ENCODE measurements at regions not wholly inside any gene's neighbourhood (a gene's known extent, or its start where the extent isn't known, plus 50 kb on each side); places are given as distances from the start of the nearest gene placed in this dataset.

GRCh38 chr12:92089559-92089958, 56.1 kb downstream of the BTG1 start:
- no peak for DNase-seq

DNA sequence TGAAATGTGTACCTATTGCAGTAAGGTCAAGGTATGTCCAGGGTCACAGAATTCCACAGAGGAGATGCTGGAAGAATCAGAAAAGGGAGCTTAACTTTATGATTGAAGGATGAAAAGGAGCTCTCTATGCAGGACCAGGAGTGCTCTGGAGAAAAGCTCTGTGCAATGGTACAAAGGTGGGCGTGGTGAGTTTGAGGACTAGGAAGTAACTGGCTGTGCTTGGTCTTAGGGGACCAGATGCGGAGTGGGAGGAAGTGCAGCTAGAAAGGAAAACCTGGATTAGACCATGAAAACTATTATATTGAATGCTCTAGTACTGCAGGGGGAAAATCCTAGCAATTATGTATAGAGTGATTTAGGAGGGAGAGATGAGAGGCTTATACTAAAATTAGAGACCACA, 56.8 kb downstream of the BTG1 start:
- DNase-seq: no peak

GRCh38 chr12:92085736-92086040, 60.0 kb downstream of the BTG1 start:
- no peak for DNase-seq

DNA sequence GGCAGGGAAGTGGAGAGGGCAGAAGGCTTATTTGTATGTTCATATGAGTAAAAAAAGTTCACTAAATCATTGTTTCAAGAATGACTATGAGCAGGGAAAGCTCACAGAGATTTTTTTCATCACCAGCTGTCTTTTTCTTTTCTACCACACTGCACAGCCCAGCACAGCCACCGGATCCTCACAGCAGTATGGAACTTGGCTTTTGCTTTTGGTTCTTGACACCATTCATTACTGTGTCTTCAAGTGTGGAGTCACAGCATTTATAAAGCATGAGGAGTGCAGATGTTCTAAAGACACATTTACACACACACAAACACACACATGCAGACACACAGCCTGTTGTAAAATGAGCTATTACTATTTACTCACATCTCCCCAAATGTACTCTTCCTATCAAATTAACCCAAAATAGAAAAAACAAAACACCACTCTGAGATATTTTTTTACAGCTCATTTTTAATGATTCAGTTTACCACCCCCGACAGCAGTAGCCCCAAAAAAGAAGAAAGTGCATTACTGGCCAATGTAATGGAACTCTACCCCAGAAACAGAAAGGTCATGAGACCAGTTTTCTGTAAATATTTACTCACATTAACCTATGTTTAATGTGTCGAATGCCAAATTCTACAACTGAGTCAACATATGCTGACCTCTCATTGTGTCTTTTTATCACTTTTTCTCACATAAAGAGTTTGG, 60.5 kb downstream of the BTG1 start:
- no peak for DNase-seq

GRCh38 chr12:92080911-92081285, 64.7 kb downstream of the BTG1 start:
- no peak for DNase-seq

DNA sequence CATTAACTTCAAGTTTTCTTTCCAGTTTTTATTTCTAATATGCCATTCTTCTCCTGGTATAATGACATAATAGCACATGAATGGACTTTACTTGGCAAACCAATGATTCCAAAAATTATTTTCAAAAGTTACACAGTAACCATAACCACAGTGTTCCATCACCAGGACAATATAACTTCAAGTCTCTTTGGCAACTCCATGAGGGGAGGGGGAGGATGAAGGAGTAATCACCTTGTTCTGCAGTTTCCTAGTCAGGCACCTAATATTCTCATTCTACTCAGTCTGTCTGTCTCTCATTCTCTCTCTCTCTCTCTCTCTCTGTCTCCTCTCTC, 66.6 kb downstream of the BTG1 start:
- no peak for DNase-seq

DNA sequence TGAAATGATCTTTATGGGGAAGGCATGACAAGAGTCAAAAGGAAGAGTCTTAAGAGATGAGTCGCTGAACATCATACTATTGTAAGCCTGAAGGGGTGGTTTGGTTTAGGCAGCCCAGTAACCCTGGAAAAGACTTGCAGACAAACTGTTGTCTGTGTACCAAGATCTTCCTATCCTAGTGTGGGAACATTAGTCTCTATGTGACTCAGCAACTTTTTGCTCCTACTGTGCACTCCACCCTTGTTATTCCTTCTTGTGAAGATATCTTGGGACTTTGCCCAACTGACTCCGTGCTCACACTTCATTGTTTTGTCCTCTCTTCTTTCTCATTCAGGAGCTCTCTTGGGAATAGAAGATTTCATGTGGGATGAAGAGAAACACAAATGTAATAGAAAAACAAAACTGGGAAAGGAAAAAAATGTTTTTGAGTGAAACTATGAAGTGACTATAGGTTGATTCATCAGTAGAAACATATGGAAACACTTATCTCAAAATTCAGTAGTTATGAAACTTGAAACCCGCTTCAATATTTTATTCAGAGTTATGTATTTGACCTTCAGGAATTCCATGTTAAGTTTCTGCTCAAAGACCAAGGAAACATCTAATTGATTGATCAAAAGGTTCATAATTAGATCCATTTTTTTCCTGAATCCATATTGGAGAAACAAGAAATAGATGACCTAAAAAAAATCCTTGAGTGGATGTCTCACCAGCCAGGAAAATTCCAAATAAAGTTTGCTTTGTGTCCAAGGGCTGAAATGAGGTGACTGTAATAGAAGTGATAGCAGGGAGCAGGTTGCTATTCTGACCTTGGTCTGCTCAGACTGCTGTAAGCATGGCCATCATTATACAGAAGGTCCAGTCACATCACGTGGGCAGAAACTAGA, 67.2 kb downstream of the BTG1 start:
- no peak for DNase-seq

- no peak for DNase-seq
Observed at GRCh38 chr12:92077530-92077929, 68.1 kb downstream of the BTG1 start.

- no peak for DNase-seq
Observed at GRCh38 chr12:92076101-92076500, 69.5 kb downstream of the BTG1 start.

GRCh38 chr12:92075425-92075914, 70.2 kb downstream of the BTG1 start:
- no peak for DNase-seq

GRCh38 chr12:92074889-92075288, 70.8 kb downstream of the BTG1 start:
- DNase-seq: no peak

GRCh38 chr12:92073094-92073493, 72.6 kb downstream of the BTG1 start:
- DNase-seq: no peak

- no peak for DNase-seq
Observed at GRCh38 chr12:92072112-92072511, 73.5 kb downstream of the BTG1 start.

DNA sequence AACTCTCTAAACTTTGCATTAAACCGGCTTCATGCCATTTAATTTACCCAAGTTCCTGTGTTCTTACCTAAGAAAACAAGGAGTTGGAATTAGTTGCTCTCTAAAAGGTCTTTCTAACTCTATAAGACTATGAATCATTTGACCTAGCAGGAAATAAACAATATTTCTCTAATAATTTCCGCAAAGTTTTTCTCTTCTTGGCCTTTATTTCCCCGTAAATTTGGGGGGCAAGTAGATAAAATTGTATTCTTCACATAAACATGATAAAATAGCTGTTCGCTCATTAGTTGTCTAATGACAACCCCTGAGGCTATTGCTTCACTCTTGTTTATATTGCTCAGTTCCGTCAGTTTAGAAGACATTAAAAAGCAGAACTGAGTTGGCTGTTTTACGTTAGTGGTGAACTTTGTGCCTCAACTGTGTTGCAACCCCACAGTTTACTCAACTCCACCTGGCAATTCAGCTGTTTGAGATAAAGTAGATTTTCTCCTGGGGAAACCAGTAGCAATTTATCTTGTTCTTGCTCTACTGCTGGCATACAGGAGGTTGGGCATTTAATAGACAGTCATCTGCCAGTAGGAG, 74.7 kb downstream of the BTG1 start:
- no peak for DNase-seq

GRCh38 chr12:92070054-92070863, 75.4 kb downstream of the BTG1 start:
- no peak for DNase-seq

GRCh38 chr12:92068459-92068858, 77.2 kb downstream of the BTG1 start:
- no peak for DNase-seq

DNA sequence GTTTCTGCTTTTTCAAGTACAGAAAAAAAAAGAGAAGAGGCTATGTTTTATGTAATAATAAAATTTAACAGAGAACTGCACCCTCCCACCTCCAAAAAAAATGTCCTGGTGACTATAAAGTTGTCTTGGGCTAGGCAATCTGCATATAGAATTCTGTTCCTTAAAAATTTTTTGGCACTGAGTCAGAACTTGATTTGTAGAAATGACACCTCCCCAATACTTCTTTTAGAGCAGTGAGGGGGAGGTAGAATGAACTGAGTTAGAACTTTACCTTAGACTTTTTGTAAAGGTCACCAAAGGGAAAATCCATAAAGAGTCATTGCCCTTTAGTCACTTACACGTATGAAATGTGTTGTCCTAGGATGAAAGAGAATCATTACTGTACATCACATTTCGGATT, 80.0 kb downstream of the BTG1 start:
- no peak for DNase-seq

DNA sequence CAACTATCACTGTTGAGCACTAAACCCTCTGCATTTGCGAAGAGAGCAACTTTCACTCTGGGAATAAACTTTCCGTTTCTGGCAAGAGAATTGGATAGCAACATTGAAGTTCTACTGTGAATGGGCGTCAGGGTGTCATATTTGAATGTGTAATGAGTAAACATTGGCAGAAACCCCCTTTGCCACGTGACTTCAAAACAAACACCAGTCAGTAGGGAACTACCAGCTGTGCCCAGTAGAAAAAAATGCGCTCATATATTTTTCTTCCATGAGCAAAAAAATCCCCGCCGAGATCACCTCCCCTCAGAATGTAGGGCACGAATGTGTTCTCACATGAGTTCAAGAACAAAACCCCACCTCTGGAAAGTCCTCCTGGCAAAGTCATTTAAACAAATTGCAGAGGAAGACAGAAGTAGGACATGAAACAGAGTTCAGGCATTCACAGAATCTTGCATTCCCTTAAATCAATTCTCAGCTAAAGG, 80.6 kb downstream of the BTG1 start:
- DNase-seq: peak; percentile 72

- no peak for DNase-seq
Observed at GRCh38 chr12:92064422-92064821, 81.2 kb downstream of the BTG1 start.

DNA sequence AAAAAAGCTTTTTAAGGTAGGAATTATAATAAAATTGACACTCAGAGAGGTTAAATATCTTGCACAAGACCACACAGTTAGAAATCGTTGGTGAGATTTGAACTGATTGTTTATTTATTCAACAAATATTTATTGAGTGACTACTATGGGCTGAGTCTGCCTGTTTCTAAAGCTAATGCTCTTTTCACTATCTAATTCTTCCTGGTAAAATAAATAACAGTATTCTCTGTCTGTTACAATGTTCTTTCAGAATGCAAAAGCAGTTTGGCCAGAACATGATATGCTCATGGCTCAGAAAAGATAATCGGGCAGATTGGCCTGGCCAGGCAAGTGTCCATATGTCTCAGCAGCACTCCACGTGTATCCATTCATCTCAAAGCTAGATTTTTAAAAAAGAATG, 82.0 kb downstream of the BTG1 start:
- DNase-seq: no peak

DNA sequence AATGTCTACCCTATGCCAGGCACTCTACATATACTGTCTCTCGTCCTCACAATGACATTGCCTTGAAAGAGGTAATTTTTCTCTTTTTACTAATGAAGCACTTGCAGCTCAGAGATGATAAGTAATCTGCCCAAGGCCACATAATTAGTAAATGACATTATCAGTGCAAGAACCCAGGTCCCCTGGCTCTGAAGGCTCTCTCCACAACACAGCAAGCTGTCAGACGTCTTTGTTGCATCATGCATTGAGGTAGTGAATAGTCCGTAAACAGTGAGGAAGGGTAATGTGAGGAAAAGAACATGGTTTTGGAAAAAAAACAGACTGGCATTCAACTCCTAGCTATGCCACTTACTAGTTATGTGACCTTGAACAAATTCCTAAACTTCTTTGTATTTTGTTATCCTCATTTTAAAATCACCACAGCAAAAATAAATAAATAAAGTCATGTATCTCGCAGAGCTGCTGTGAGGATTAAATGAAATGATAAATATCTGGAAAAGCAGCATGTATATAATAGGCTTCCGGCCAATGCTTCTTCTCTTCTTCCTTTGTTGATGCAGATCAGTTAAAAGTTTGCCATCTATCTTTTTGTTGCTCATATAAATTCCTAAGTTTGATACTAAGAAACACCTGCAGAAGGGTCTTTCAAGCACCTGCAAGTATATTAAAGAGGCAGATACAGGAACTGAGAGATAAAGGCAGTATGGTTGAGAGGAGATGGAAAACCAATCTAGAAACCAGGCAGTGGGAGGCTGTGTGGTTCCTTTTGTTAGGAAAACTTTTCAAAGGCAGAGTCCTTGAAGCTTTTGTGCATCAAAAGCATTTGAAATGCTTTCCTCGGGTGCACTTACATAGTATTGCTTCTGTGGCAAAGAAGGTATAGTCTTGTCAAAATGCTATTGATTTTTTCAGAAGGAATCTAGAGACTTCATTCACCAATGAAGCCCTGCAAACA, 82.8 kb downstream of the BTG1 start:
- DNase-seq: no peak

- no peak for DNase-seq
Observed at GRCh38 chr12:92061061-92061460, 84.6 kb downstream of the BTG1 start.
